ENCODE measurements at regions not wholly inside any gene's neighbourhood (a gene's known extent, or its start where the extent isn't known, plus 50 kb on each side); places are given as distances from the start of the nearest gene placed in this dataset.

DNA sequence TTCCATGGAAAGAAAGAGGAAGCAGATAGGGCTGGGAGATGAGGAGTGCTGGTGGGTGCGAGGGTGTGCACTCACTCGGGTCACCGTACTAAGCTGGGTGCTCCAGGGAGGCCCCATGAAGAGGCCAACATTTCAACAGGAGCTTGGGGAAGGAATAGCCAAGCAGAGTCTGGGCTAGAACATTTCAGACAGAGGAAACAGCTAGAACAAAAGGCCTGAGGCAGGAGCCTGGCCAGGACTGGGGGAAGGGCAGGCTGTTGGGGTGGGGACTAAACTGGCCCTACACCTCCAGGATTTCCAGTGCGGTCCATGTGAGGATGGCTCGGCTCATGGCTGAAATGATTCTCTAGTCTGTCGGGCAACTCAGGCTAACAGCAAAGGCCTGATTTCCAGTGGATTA is 90.8 kb downstream of the ZFP36L2 start:
- 93% methylated on average over 6 of the region's 6 CpGs for WGBS (ENCODE audit: insufficient coverage, insufficient replicate concordance, low lambda C conversion rate, missing lambda C conversion rate)
- DNase-seq (ENCODE audit: low read depth, low spot score), result no peak

More for the DNA sequence above, 90.8 kb downstream of the ZFP36L2 start:
- ChIA-PET RAD21 (ENCODE audit: unreplicated experiment) (interaction anchor here (1.0 to 8.7 kb wide), 2 partner anchors 27 to 91 kb away, joined by 3 to 151 read pairs; partner anchors contain the start of gene ZFP36L2), POLR2A (interaction anchor here (0.7 to 1.5 kb wide), 2 partner anchors 32 to 34 kb away, joined by 3 to 4 read pairs; no protein-coding TSS in a partner anchor), CTCF (interaction anchor here (1.1 to 1.2 kb wide), 4 partner anchors 87 to 346 kb away, joined by 3 to 7 read pairs (median 4); no protein-coding TSS in a partner anchor), SMC1A (ENCODE audit: uncharacterized antibody, unreplicated experiment) (interaction anchor here (1.3 to 13.3 kb wide), 4 partner anchors 82 to 349 kb away, joined by 5 to 170 read pairs (median 56); partner anchors contain the start of gene ZFP36L2)
- FAIRE-seq (no peak), ATAC-seq (no peak)
- no peaks in the 10 kb centered on the region for H3K79me2 ChIP-seq (ENCODE audit: control insufficient read depth, insufficient read depth, low read length)
- intact Hi-C loops (cut with micrococcal nuclease; ENCODE audit: unreplicated experiment) (no loop called here), in situ Hi-C loops (cut with MboI) (no loop called here)
- H3K4me3 ChIP-seq, result no peak overlapping the region
- no TSS peak for BruUV-seq (replicated peaks)
- no peaks in the 10 kb centered on the region for H4K20me1 ChIP-seq (ENCODE audit: control insufficient read depth, insufficient read depth)
- no peaks in the 10 kb centered on the region for H3K36me3 ChIP-seq (ENCODE audit: control insufficient read depth in 2 of 2, insufficient read depth in 2 of 2, low read length in 1 of 2)
- H3K27me3 ChIP-seq (replicated peaks in 1 of 2; ENCODE audit: control insufficient read depth in 2 of 2, insufficient read depth in 2 of 2, low read length in 1 of 2), result no peaks in the 10 kb centered on the region
- H3K27ac ChIP-seq (ENCODE audit: control insufficient read depth, insufficient read depth), result no peak overlapping the region
- no peak overlapping the region for H3K9ac ChIP-seq (ENCODE audit: control insufficient read depth, insufficient read depth, low read length)
- no peak overlapping the region for H2AFZ ChIP-seq (ENCODE audit: control insufficient read depth, low read depth, low read length)
- H3K4me1 ChIP-seq (ENCODE audit: control insufficient read depth, insufficient read depth, low read length), result peaks cover 62% of the 10 kb centered on the region
- no peaks in the 10 kb centered on the region for H3K9me3 ChIP-seq (replicated peaks; ENCODE audit: control insufficient read depth, insufficient read depth, low read length)
- H3K4me2 ChIP-seq (ENCODE audit: control insufficient read depth, insufficient read depth), result no peak overlapping the region
- TF ChIP-seq SRF (IDR thresholded peaks at IDR 0.05; ENCODE audit: low read depth in 2 of 2, low read length in 2 of 2) (no peak), MEF2A (IDR thresholded peaks at IDR 0.05; ENCODE audit: insufficient read depth, low read depth, low read length) (no peak), ZNF217 (IDR thresholded peaks at IDR 0.05) (no peak), KLF5 (IDR thresholded peaks at IDR 0.05; ENCODE audit: partially characterized antibody) (no peak), PAX5 (IDR thresholded peaks at IDR 0.05; ENCODE audit: borderline replicate concordance, low read depth, low read length) (no peak), PRDM15 (CRISPR knock-in tag; IDR thresholded peaks at IDR 0.05) (no peak)
